ENCODE measurements at regions not wholly inside any gene's neighbourhood (a gene's known extent, or its start where the extent isn't known, plus 50 kb on each side); places are given as distances from the start of the nearest gene placed in this dataset.

DNA sequence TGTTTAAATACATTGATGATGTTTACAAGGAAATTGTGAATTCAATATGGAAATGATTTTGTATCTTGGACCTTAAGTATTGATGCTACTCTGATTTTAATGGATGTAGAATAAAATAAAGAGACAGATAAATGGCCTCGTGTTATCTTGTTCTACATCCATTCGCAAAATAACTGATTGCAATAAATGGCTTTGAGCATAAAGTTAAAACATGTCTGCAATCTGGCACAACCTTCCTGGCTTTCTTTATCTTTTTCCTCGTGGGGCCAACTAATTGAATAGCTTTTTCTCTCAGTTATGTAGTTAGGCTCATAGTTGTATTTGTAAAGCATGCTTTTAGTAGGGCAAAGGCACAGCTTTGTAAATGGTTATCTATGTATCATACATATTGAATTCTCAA lies 691.4 kb downstream of the CDH8 start:
- Mint-ChIP-seq H3K27me3 (ENCODE audit: low read depth) (no peaks in the 10 kb centered on the region), H3K9me3 (peaks cover 41% of the 10 kb centered on the region), H3K4me3 (no peak overlapping the region), H3K27ac (no peak overlapping the region), H3K4me1 (ENCODE audit: low read depth) (no peaks in the 10 kb centered on the region), H3K36me3 (ENCODE audit: low read depth) (no peaks in the 10 kb centered on the region)
- DNase-seq (ENCODE audit: low spot score), result no peak

DNA sequence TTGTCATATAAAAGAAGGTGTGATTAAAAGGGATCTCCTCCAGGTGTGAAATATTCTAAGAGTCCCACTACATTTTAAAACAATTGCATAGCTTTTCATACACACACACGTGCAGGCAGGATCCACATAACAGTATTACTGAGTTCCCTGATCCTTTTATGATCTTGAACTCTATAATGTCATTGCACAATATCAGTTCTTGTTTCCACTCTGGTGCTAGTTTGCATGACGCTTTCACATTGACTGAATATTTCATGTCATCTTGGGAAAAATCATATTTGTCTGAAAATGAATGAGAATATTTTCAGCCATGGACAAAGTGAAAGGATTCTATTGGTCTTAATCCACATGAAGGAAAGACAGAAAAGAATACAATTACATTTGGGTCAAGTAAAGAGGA lies 703.8 kb downstream of the CDH8 start:
- Mint-ChIP-seq H3K9me3 (peaks cover 33% of the 10 kb centered on the region), H3K4me1 (ENCODE audit: low read depth) (no peaks in the 10 kb centered on the region), H3K36me3 (ENCODE audit: low read depth) (no peaks in the 10 kb centered on the region), H3K4me3 (no peak overlapping the region), H3K27ac (no peak overlapping the region), H3K27me3 (ENCODE audit: low read depth) (no peaks in the 10 kb centered on the region)
- DNase-seq (ENCODE audit: low spot score), result no peak

DNA sequence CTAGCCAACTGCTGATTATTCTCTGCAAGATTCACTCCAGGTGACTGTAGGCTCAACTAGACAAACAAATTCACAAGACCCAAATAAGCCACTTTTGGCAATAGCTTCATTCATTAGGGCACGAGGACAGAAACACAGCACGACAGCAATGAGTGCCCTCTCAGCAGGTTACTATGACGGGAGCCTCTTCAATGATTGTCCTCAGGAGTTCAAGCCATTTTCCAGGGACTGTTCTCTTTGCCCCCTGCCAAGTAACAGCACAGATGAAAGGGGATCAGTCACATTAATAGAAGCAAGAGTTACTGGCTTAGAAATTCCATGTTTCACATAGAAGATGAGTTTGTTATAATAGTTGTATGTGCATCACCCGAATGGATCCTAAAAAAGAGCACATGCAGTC lies 712.2 kb downstream of the CDH8 start:
- Mint-ChIP-seq H3K4me3 (no peak overlapping the region), H3K27ac (no peak overlapping the region), H3K36me3 (ENCODE audit: low read depth) (no peaks in the 10 kb centered on the region), H3K4me1 (ENCODE audit: low read depth) (no peaks in the 10 kb centered on the region), H3K27me3 (ENCODE audit: low read depth) (no peaks in the 10 kb centered on the region), H3K9me3 (peaks cover 42% of the 10 kb centered on the region)
- no peak for DNase-seq (ENCODE audit: low spot score)

DNA sequence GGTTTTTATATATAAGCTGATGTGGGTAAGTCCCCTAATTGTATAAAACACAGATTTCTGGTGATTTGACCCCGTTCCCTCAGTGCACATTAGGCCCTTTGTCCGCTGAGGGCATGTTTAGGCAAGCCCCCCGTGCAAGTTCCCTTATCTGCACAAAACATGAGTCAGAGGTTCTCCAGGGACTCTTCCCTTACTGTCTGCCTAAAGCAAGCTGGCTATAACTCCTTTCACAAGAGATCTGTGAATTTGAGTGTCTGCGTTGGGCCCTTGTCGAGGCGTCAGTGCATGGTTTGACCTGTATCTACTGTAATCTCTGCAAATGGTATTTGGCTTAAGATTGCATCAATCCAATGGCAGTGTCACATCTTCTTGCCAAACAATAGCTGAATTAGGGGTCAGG lies 712.8 kb downstream of the CDH8 start:
- peaks cover 2% of the 10 kb centered on the region for H3K36me3 Mint-ChIP-seq (ENCODE audit: low read depth)
- no peaks in the 10 kb centered on the region for H3K27me3 Mint-ChIP-seq (ENCODE audit: low read depth)
- peaks cover 45% of the 10 kb centered on the region for H3K9me3 Mint-ChIP-seq
- H3K4me1 Mint-ChIP-seq (ENCODE audit: low read depth), result no peaks in the 10 kb centered on the region
- no peak for DNase-seq (ENCODE audit: low spot score)
- H3K4me3 Mint-ChIP-seq, result no peak overlapping the region
- H3K27ac Mint-ChIP-seq, result no peak overlapping the region

DNA sequence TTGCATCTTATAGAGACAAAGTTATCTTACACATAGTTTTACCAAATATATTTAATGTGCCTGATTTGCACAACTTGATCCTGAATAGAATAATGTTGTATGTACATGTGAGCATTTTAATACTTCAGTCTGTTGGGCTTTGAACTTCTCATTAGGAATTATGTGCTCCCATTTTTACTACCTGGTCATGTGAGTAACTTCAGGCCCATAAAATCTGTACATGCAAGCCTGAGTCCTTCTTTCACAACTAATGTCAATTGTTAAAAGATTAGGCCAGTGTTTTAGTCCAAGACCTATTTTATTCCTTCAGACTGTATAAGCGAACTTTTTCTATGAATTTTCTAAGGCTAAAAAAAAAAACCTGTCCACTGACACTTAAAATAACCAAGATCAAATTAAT lies 715.4 kb downstream of the CDH8 start:
- H3K27ac Mint-ChIP-seq, result no peak overlapping the region
- H3K4me1 Mint-ChIP-seq (ENCODE audit: low read depth), result no peaks in the 10 kb centered on the region
- DNase-seq (ENCODE audit: low spot score), result no peak
- H3K9me3 Mint-ChIP-seq, result peaks cover 45% of the 10 kb centered on the region
- no peaks in the 10 kb centered on the region for H3K27me3 Mint-ChIP-seq (ENCODE audit: low read depth)
- H3K4me3 Mint-ChIP-seq, result no peak overlapping the region
- peaks cover 2% of the 10 kb centered on the region for H3K36me3 Mint-ChIP-seq (ENCODE audit: low read depth)

DNA sequence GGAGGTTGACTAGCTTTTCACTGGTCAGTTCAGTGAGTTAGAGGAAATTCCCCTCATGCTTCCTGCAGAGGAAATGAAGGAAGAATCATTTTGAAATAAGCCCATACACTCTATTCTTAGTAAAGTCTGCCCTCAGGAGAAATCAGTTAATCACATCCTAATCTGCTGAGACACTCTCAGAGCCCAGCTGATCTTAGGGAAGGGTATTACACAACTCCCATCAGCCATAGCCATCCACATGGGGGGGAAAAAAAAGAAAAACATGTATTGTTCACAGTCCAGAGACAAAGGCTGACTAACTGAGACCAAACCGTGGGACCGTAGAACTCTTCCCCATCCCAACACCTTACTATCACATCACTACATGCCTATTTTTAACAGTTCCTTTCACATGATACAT lies 722.3 kb downstream of the CDH8 start:
- H3K4me3 Mint-ChIP-seq, result no peak overlapping the region

DNA sequence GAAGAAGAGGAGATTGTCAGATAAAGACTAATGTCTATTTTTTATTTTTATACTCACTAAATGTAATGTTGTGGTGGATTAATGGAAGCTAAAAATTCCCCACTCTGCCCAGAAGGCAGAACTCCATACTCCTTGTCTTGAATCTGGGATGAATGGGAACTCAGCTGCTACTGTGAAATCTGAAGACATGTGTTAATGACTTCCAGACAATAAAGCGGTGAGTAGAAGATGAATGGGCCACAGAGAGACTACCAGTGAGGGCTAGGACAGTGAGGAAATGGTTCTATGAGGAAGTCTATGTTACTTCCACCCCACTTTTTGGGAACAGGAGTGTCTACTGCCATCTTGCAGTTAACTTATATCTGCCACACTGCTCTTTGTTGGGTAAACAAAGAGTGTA lies 726.9 kb downstream of the CDH8 start:
- no peaks in the 10 kb centered on the region for H3K4me1 Mint-ChIP-seq (ENCODE audit: low read depth)
- no peak overlapping the region for H3K4me3 Mint-ChIP-seq
- no peak overlapping the region for H3K27ac Mint-ChIP-seq
- H3K36me3 Mint-ChIP-seq (ENCODE audit: low read depth), result no peaks in the 10 kb centered on the region
- H3K27me3 Mint-ChIP-seq (ENCODE audit: low read depth), result no peaks in the 10 kb centered on the region
- DNase-seq (ENCODE audit: low spot score), result no peak
- H3K9me3 Mint-ChIP-seq, result peaks cover 63% of the 10 kb centered on the region

More for the DNA sequence above, 722.3 kb downstream of the CDH8 start:
- no peak overlapping the region for H3K27ac Mint-ChIP-seq
- no peak for DNase-seq (ENCODE audit: low spot score)
- peaks cover 2% of the 10 kb centered on the region for H3K36me3 Mint-ChIP-seq (ENCODE audit: low read depth)
- no peaks in the 10 kb centered on the region for H3K27me3 Mint-ChIP-seq (ENCODE audit: low read depth)
- H3K9me3 Mint-ChIP-seq, result peaks cover 64% of the 10 kb centered on the region
- no peaks in the 10 kb centered on the region for H3K4me1 Mint-ChIP-seq (ENCODE audit: low read depth)

DNA sequence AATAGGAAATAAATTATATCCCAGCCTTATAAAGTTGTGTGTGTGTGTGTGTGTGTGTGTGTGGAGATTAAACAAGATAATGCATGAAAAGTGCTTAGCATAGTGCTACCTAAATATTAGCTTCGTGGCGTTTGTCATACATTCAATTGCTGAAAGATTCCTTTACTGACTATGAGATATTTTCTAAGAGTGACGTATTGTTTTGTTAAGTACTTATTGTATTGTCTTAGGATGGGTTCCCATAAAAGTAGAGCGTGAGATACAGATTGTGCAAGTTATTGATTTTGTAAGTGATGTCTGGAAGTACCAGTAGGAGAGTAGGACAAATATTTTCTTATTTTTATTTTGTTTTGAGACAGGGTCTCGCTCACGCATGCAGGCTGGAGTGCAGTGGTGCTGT lies 730.0 kb downstream of the CDH8 start:
- Mint-ChIP-seq H3K27ac (no peak overlapping the region), H3K9me3 (peaks cover 49% of the 10 kb centered on the region), H3K36me3 (ENCODE audit: low read depth) (no peaks in the 10 kb centered on the region), H3K27me3 (ENCODE audit: low read depth) (no peaks in the 10 kb centered on the region), H3K4me3 (no peak overlapping the region), H3K4me1 (ENCODE audit: low read depth) (no peaks in the 10 kb centered on the region)
- DNase-seq (ENCODE audit: low spot score), result no peak

DNA sequence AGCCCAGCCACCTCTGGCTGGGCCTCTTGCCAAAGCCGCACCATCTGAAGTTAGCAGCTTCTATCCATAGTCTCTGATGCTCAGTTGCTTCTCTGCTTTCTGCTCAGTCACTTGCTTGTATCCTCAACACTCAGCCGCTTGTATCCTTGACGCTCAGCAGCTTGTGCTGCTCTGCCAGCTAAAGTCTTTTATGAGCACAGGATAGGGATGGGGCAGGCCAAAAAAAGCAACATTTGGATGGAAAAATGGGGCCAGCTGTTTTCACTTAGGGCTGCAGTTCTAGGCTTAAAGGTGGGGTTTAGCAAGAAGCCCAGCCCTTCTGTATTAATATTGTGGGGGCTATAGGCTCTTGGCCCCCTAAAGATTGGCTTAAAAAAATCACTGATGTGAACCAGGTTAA lies 739.4 kb downstream of the CDH8 start:
- no peak overlapping the region for H3K4me3 Mint-ChIP-seq
- DNase-seq (ENCODE audit: low spot score), result no peak
- no peak overlapping the region for H3K27ac Mint-ChIP-seq
- no peaks in the 10 kb centered on the region for H3K27me3 Mint-ChIP-seq (ENCODE audit: low read depth)
- H3K9me3 Mint-ChIP-seq, result peaks cover 37% of the 10 kb centered on the region
- H3K36me3 Mint-ChIP-seq (ENCODE audit: low read depth), result no peaks in the 10 kb centered on the region
- H3K4me1 Mint-ChIP-seq (ENCODE audit: low read depth), result no peaks in the 10 kb centered on the region

DNA sequence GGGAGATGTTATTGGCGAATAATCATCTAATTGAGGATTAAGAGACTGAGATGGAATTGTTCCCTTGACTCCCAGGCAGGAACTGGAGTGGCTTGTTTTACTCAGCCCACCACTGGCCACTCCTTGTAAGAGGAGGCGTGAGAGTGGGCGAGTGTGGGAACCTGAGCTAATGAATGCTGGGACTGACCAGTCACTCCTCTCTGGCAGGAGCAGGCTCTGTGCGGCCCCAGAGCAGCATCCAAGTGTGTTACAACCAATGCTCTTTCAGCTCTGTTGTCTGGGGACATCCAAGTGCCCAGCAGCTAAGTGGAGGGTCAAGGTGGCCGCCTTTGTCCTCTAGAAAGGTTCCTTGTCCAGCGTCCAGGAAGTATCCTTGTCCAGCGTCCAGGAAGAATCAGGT lies 739.9 kb downstream of the CDH8 start:
- H3K4me1 Mint-ChIP-seq (ENCODE audit: low read depth), result no peaks in the 10 kb centered on the region
- no peaks in the 10 kb centered on the region for H3K27me3 Mint-ChIP-seq (ENCODE audit: low read depth)
- DNase-seq (ENCODE audit: low spot score), result no peak
- H3K4me3 Mint-ChIP-seq, result no peak overlapping the region
- H3K27ac Mint-ChIP-seq, result no peak overlapping the region
- H3K9me3 Mint-ChIP-seq, result peaks cover 37% of the 10 kb centered on the region
- no peaks in the 10 kb centered on the region for H3K36me3 Mint-ChIP-seq (ENCODE audit: low read depth)

DNA sequence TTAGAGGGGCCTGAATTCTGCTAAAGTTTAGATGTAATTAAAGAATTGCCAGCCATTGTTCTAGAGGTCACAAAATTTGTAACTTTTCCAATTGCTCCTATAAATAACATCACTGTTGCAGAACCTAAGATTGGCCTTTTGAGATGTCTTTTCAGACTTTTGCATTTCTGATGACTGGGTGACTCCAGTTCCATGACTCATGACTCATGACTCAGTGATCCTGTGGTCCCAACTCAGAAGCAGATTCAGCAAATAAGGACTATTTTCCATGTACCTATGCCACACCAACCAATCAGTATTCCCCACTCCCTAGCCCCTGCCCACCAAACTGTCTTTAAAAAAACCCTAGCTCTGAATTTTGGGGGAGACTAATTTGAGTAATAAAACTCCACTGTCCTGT lies 740.9 kb downstream of the CDH8 start:
- Mint-ChIP-seq H3K27ac (no peak overlapping the region), H3K27me3 (ENCODE audit: low read depth) (no peaks in the 10 kb centered on the region), H3K4me3 (no peak overlapping the region), H3K4me1 (ENCODE audit: low read depth) (no peaks in the 10 kb centered on the region), H3K9me3 (peaks cover 30% of the 10 kb centered on the region), H3K36me3 (ENCODE audit: low read depth) (no peaks in the 10 kb centered on the region)
- DNase-seq (ENCODE audit: low spot score), result no peak

DNA sequence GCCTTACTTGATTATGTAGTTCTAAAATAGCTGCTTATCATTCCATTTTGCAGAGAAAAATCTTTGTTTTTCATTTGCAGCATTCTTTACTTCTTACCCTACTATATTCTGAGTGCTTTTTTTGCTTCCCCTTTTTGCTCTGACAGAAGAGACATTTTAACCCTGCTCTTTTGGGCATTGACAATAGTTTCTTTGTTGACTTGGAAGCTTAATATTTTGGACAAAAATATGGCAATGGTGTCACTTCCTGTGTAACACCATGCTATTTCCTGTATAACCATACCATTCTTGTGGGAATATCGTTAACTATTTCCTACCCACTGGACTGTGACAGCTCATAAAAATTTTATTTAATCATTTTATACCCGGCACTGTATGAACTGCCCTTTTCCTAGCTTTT lies 747.1 kb downstream of the CDH8 start:
- Mint-ChIP-seq H3K4me1 (ENCODE audit: low read depth) (no peaks in the 10 kb centered on the region), H3K9me3 (peaks cover 34% of the 10 kb centered on the region), H3K27ac (no peak overlapping the region), H3K4me3 (no peak overlapping the region), H3K36me3 (ENCODE audit: low read depth) (no peaks in the 10 kb centered on the region), H3K27me3 (ENCODE audit: low read depth) (no peaks in the 10 kb centered on the region)
- no peak for DNase-seq (ENCODE audit: low spot score)

DNA sequence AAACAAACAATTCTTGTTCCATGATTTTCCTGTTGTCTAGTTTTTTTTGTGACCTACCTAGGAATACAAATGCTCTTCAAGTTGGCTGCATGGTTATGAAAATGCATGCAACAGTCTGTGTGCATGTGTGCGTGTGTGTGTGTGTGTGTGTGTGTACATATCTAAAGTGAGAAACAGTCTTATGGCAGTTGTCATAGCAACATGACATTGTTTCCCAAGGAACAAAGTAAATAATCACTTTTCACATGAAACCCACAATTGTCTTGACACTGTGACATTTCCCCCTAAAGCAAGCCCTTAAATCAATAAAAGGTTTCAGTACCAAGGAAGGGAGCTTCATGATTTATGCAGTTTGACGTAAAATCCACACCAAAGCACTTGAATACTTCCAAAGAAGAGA lies 758.4 kb downstream of the CDH8 start:
- H3K27me3 Mint-ChIP-seq (ENCODE audit: low read depth), result no peaks in the 10 kb centered on the region
- H3K4me3 Mint-ChIP-seq, result no peak overlapping the region
- H3K27ac Mint-ChIP-seq, result no peak overlapping the region
- no peaks in the 10 kb centered on the region for H3K36me3 Mint-ChIP-seq (ENCODE audit: low read depth)
- peaks cover 57% of the 10 kb centered on the region for H3K9me3 Mint-ChIP-seq
- DNase-seq (ENCODE audit: low spot score), result no peak
- no peaks in the 10 kb centered on the region for H3K4me1 Mint-ChIP-seq (ENCODE audit: low read depth)

DNA sequence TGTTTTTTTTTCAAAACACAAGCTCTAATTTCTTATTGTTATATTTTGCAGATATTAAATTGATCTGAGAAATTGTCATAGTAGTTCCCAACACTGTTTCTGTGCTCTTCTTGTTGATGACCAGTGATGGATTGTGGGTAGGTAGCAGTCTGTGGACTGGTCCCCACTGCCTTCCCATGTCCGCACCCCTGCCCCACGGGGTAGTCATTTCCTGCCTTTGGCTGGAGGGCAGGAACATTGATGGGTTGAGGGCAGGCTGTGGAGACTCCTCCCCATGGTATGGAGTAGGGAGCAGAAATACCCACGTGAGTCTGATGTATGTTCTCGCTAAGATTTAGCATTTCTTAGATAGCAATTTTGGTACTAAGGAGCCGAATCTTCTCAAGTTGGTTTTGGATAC lies 762.0 kb downstream of the CDH8 start:
- Mint-ChIP-seq H3K36me3 (ENCODE audit: low read depth) (no peaks in the 10 kb centered on the region), H3K4me1 (ENCODE audit: low read depth) (no peaks in the 10 kb centered on the region), H3K4me3 (no peak overlapping the region), H3K9me3 (peaks cover 42% of the 10 kb centered on the region), H3K27ac (no peak overlapping the region), H3K27me3 (ENCODE audit: low read depth) (no peaks in the 10 kb centered on the region)
- DNase-seq (ENCODE audit: low spot score), result no peak

DNA sequence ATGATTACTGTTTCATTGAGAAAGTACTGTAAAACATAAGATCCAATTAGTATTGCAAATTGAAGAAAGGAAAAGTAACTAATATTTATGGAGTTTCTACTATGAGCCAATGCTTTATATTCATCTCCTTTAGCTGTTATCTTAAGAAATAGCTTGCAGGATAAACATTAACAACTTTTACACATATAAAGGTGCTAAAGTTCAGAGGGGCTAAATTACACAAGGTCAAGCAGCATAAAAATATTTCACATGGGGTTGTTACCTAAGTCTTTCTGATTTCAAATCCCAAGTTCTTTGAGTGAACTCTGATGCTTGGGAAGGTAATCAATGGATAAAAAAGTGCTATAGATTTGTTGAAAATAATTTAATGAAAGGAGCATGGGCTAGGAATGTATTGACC lies 765.5 kb downstream of the CDH8 start:
- Mint-ChIP-seq H3K9me3 (peaks cover 28% of the 10 kb centered on the region), H3K36me3 (ENCODE audit: low read depth) (no peaks in the 10 kb centered on the region), H3K4me3 (no peak overlapping the region), H3K27me3 (ENCODE audit: low read depth) (no peaks in the 10 kb centered on the region), H3K27ac (no peak overlapping the region), H3K4me1 (ENCODE audit: low read depth) (no peaks in the 10 kb centered on the region)
- DNase-seq (ENCODE audit: low spot score), result no peak

DNA sequence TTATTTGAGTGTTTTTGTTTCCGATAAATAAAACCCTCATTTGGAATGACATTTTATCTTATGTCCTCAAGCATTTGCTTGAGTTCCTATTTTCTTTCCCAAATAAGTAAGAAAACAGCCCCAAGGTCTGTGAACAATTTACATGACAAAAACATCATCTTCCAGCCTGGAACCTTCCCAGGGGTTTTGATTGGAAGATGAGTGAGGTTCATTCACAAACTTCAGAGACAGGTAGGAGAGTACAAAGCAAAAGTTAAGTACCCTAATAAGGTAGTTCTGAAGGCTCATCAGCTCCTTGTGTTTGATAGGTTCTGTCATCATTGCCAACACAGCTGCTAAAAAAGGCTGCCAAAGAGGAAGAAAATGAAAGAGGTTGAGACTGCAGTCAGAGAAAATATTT lies 772.8 kb downstream of the CDH8 start:
- Mint-ChIP-seq H3K4me3 (no peak overlapping the region), H3K9me3 (peaks cover 38% of the 10 kb centered on the region), H3K4me1 (ENCODE audit: low read depth) (no peaks in the 10 kb centered on the region), H3K27ac (no peak overlapping the region), H3K27me3 (ENCODE audit: low read depth) (no peaks in the 10 kb centered on the region), H3K36me3 (ENCODE audit: low read depth) (no peaks in the 10 kb centered on the region)
- DNase-seq (ENCODE audit: low spot score), result no peak
